ENCODE measurements at regions not wholly inside any gene's neighbourhood (a gene's known extent, or its start where the extent isn't known, plus 50 kb on each side); places are given as distances from the start of the nearest gene placed in this dataset.

DNA sequence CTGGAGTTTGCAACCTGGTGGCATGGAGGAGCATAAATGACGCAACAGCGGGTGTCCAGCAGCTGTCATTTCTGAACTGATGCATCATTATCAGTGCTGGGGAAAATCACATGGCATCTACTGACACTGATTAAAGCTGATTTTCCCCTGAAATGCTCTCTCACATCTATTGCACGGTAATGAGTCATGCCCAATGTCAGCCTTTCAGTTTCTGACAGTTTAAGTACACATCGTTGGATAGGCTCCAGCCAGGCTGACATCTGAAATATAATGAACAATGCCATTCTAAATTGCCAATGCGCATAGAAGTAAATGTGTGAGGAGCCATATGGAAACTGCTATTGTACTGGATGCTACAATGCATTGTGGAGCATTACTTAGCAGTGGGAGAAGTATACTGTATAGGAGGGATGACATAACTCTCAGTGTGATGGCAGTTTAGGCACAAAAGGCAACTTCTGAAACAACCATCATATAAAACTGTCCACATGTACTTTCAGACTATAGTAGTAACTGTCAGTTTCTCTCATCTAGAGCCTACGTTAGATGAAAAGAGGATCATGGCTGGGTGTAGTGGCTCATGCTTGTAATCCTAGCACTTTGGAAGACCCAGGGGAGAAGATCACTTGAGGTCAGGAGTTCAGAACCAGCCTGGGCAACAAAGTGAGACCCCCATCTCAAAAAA lies 389.3 kb upstream of the DMAC1 start:
- TF ChIP-seq, protein P1, sequence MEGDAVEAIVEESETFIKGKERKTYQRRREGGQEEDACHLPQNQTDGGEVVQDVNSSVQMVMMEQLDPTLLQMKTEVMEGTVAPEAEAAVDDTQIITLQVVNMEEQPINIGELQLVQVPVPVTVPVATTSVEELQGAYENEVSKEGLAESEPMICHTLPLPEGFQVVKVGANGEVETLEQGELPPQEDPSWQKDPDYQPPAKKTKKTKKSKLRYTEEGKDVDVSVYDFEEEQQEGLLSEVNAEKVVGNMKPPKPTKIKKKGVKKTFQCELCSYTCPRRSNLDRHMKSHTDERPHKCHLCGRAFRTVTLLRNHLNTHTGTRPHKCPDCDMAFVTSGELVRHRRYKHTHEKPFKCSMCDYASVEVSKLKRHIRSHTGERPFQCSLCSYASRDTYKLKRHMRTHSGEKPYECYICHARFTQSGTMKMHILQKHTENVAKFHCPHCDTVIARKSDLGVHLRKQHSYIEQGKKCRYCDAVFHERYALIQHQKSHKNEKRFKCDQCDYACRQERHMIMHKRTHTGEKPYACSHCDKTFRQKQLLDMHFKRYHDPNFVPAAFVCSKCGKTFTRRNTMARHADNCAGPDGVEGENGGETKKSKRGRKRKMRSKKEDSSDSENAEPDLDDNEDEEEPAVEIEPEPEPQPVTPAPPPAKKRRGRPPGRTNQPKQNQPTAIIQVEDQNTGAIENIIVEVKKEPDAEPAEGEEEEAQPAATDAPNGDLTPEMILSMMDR (IDR thresholded peaks at IDR 0.05; ENCODE audit: low read depth, low read length), result no peak
- Histone ChIP-seq H3K27me3 (ENCODE audit: insufficient read depth, low read depth, severe bottlenecking) (no peaks in the 10 kb centered on the region), H3K27ac (no peak overlapping the region), H3K9me3 (ENCODE audit: severe bottlenecking) (peaks cover 11% of the 10 kb centered on the region), H3K4me3 (ENCODE audit: low read depth, low read length) (no peak overlapping the region), H3K36me3 (no peaks in the 10 kb centered on the region)
- no peak for DNase-seq

DNA sequence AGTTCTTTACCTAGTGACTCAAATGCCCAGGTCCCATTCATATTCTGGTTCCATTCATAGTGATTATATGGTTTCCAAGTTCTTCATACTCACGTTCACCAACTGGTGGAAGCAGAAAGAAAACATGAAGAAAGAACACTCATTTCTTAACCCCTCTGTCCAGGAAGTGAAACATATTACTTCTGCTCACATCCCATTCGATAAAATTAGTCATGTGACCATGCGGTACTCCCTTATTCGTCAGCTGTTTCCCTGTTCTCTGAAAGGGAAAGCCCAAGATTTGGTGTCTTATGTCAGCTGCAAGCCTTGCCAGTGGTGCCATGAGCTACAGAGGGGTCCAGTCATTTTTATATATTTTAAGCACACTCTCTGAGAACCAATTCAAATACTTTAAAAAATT lies 387.0 kb upstream of the DMAC1 start:
- H3K36me3 ChIP-seq, result no peaks in the 10 kb centered on the region
- TF ChIP-seq, protein P1 (IDR thresholded peaks at IDR 0.05; ENCODE audit: low read depth, low read length), result no peak
- H3K27ac ChIP-seq, result no peak overlapping the region
- H3K27me3 ChIP-seq (ENCODE audit: insufficient read depth, low read depth, severe bottlenecking), result no peaks in the 10 kb centered on the region
- DNase-seq, result no peak
- H3K4me3 ChIP-seq (ENCODE audit: low read depth, low read length), result no peak overlapping the region
- no peaks in the 10 kb centered on the region for H3K9me3 ChIP-seq (ENCODE audit: severe bottlenecking)

DNA sequence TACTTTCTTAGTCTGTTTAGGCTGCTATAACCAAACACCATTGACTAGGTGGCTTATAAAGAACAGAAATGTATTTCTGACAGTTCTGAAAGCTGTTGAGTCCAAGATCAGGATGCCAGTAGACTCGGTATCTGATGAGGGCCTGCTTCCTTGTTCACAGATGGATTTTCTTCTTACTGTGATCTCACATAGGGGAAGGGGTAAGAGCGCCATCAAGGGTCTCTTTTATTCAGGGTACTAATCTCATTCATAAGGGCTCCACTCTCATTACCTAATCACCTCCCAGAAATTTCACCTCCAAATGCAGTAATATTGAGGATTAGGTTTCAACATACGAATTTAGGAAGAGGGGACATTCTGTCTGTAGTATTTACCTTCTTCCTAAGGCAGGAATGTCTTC lies 384.0 kb upstream of the DMAC1 start:
- Histone ChIP-seq H3K27me3 (ENCODE audit: insufficient read depth, low read depth, severe bottlenecking) (no peaks in the 10 kb centered on the region), H3K27ac (no peak overlapping the region), H3K4me3 (ENCODE audit: low read depth, low read length) (no peak overlapping the region), H3K9me3 (ENCODE audit: severe bottlenecking) (no peaks in the 10 kb centered on the region), H3K36me3 (no peaks in the 10 kb centered on the region)
- TF ChIP-seq, protein P1 (IDR thresholded peaks at IDR 0.05; ENCODE audit: low read depth, low read length), result 0 out of 2 replicates have a peak, but pooled peaks have one; percentile 9
- no peak for DNase-seq

DNA sequence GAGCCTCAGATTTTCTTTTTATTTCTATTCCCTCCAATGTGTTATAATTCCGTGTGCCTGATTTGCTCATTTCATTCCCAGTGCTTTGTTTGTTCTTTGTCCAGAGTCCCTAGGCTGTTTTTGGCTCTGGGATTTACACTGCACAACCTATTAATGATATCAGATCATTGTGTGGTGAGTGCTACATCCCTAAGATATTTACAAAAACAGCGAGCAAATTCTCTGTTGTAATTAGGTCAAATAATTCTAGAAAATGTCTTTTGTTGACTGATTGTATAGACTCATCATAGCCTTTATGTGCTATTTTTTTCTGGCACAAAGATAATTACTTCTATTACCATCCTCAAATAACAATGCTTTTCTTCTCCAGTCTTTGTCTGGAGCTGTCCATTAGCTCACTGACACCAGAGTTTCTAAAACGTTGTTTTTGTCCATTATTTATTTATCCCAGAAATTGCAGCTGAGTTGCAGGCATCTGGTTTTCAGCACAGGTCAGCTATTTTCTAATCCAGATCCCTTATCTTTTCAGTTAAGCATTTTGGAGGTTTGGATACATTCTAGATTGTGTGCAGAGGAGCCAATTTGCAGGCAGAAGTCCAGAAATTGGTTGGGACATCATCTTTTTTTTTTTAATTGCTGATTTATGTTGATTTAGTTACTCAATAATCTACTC lies 379.9 kb upstream of the DMAC1 start:
- Histone ChIP-seq H3K36me3 (no peaks in the 10 kb centered on the region), H3K9me3 (ENCODE audit: severe bottlenecking) (peaks cover 3% of the 10 kb centered on the region), H3K27ac (no peak overlapping the region), H3K4me3 (ENCODE audit: low read depth, low read length) (no peak overlapping the region), H3K27me3 (ENCODE audit: insufficient read depth, low read depth, severe bottlenecking) (no peaks in the 10 kb centered on the region)
- no peak for DNase-seq
- TF ChIP-seq, protein P1 (IDR thresholded peaks at IDR 0.05; ENCODE audit: low read depth, low read length), result no peak

DNA sequence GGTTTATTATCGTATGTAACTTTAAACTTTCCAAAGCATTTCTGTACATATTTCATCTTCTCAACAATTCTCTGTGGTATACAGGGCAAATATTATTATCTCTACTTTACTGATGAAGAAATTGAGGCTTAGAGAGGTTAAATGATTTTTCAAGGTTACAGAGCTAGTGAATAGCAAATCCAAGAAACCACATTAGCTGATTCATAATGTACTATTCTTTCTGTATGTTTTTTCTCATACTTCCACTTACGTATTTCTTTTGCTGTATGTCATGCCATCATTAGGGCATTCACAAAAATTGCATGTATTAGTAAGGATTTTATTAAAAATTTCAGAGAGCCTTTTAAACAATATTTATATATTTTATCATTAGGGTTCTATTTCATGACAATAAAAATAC lies 372.4 kb upstream of the DMAC1 start:
- DNase-seq, result no peak
- no peaks in the 10 kb centered on the region for H3K36me3 ChIP-seq
- peaks cover 3% of the 10 kb centered on the region for H3K9me3 ChIP-seq (ENCODE audit: severe bottlenecking)
- H3K27me3 ChIP-seq (ENCODE audit: insufficient read depth, low read depth, severe bottlenecking), result no peaks in the 10 kb centered on the region
- H3K4me3 ChIP-seq (ENCODE audit: low read depth, low read length), result no peak overlapping the region
- H3K27ac ChIP-seq, result no peak overlapping the region
- TF ChIP-seq, protein P1 (IDR thresholded peaks at IDR 0.05; ENCODE audit: low read depth, low read length), result no peak
